Neural progenitor cell (in vitro differentiated cells): ENCODE measurements at regions not wholly inside any gene's neighbourhood (a gene's known extent, or its start where the extent isn't known, plus 50 kb on each side); places are given as distances from the start of the nearest gene placed in this dataset.
"Not testable (repeated sequence)": the region's sequence is repeated elsewhere in the genome, so short reads cannot be mapped to it uniquely, and the experiment has no call there.

Source experiments
- DNase-seq: peaks from one replicate; pipeline ENCODE4 v3.0.0-alpha.2; 2016; ENCODE audit warnings: low spot score
- H2AFZ ChIP-seq: fragments of 200-600 bp; sonication (generic); replicated peaks from 2 replicates; pipeline ENCODE4 v1.6.1; 2016; ENCODE audit warnings: antibody characterized with exemption
- H3F3A ChIP-seq: fragments of 200-600 bp; sonication (generic); 2 replicates; pipeline ENCODE4 v1.6.1; 2016; ENCODE audit warnings: antibody characterized with exemption, low read depth
- H3K27ac ChIP-seq: fragments of 200-600 bp; sonication (generic); 2 replicates; pipeline ENCODE4 v1.5.1; 2016; ENCODE audit warnings: mild to moderate bottlenecking
- H3K27me3 ChIP-seq: fragments of 200-600 bp; sonication (generic); 2 replicates; pipeline ENCODE4 v1.6.1; 2016; ENCODE audit warnings: mild to moderate bottlenecking, moderate library complexity
- H3K36me3 ChIP-seq: fragments of 200-600 bp; sonication (generic); 2 replicates; pipeline ENCODE4 v1.5.1; 2016
- H3K4me1 ChIP-seq: fragments of 200-600 bp; sonication (generic); 2 replicates; pipeline ENCODE4 v1.6.1; 2016; ENCODE audit warnings: mixed run types
- H3K4me2 ChIP-seq: fragments of 200-600 bp; sonication (generic); 2 replicates; pipeline ENCODE4 v1.6.1; 2016
- H3K4me3 ChIP-seq: fragments of 200-600 bp; sonication (generic); 2 replicates; pipeline ENCODE4 v1.5.1; 2016
- H3K79me2 ChIP-seq: fragments of 200-600 bp; sonication (generic); 2 replicates; pipeline ENCODE4 v1.6.1; 2016; ENCODE audit warnings: low read depth
- H3K9ac ChIP-seq: fragments of 200-600 bp; sonication (generic); 2 replicates; pipeline ENCODE4 v1.6.1; 2016
- H3K9me3 ChIP-seq: fragments of 200-600 bp; sonication (generic); 2 replicates; pipeline ENCODE4 v1.5.1; 2016; ENCODE audit warnings: low read depth
- H4K20me1 ChIP-seq: fragments of 200-600 bp; sonication (generic); 2 replicates; pipeline ENCODE4 v1.6.1; 2016; ENCODE audit warnings: low read depth
- H3K27ac Mint-ChIP-seq: 3 replicates; pipeline ENCODE4 v1.8.0; 2021; ENCODE audit warnings: mixed read lengths
- H3K27me3 Mint-ChIP-seq: 2 replicates; pipeline ENCODE4 v1.8.0; 2022; ENCODE audit warnings: low read depth, mild to moderate bottlenecking, inconsistent platforms, moderate library complexity, mixed read lengths; ENCODE audit not compliant: insufficient read depth
- H3K36me3 Mint-ChIP-seq: 3 replicates; pipeline ENCODE4 v1.8.0; 2021; ENCODE audit warnings: mixed read lengths
- H3K4me1 Mint-ChIP-seq: 3 replicates; pipeline ENCODE4 v1.8.0; 2021; ENCODE audit warnings: mixed read lengths
- H3K4me3 Mint-ChIP-seq: 3 replicates; pipeline ENCODE4 v1.8.0; 2021; ENCODE audit warnings: mild to moderate bottlenecking, moderate library complexity, mixed read lengths
- H3K9me3 Mint-ChIP-seq: 3 replicates; pipeline ENCODE4 v1.8.0; 2020; ENCODE audit warnings: mixed read lengths
- EZH2 ChIP-seq: fragments of 200-600 bp; sonication (generic); IDR thresholded peaks from 2 replicates; pipeline ENCODE4 v1.6.1; 2017; ENCODE audit warnings: antibody characterized with exemption, mild to moderate bottlenecking, moderate library complexity
- EZH2phosphoT487 ChIP-seq: fragments of 200-600 bp; sonication (generic); IDR thresholded peaks from 2 replicates; pipeline ENCODE4 v1.6.1; 2017; ENCODE audit warnings: antibody characterized with exemption
- TF ChIP-seq, protein P1 (sequence below): fragments of 200-600 bp; sonication (generic); IDR thresholded peaks from 2 replicates; pipeline ENCODE4 v1.5.1; 2017; ENCODE audit warnings: antibody characterized with exemption, mild to moderate bottlenecking

DNA sequence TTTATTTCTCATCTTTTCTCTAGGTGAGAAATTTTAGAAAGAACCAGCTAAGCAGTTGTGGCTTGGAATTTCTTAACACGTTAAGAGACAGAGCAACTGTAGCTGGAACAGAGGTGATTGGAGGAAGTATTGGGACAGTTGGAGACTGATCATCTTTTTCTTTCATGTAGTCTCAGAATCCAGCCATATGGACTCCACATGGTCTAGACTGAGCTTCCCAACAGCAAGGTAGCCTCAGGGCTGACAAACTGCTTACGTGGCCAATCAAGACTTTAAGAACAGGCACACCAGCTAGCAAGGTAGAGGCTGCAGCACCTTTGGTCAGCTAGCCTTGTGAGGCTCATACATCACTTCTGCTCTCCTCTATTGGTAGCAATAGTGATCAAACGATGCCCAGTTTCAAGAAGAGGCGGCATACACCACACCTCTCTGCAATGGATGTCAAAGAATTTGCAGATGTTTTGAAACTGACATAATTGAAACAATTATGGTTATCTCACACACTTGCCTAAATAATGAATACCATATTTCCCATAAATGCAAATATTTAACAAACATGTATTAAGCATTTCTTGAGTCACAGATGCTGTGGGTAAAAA, 590.5 kb upstream of the SLC35B3 start:
- no peaks in the 10 kb centered on the region for H3K4me1 ChIP-seq
- no peak overlapping the region for H3K4me3 ChIP-seq
- H4K20me1 ChIP-seq = no peaks in the 10 kb centered on the region
- no peak overlapping the region for H3K27ac Mint-ChIP-seq
- peaks cover 2% of the 10 kb centered on the region for H3K27me3 Mint-ChIP-seq
- H3K36me3 ChIP-seq = no peaks in the 10 kb centered on the region
- no peak overlapping the region for H3K4me3 Mint-ChIP-seq
- no peak overlapping the region for H3K9ac ChIP-seq
- H3K27ac ChIP-seq = no peak overlapping the region
- H3K4me1 Mint-ChIP-seq = no peaks in the 10 kb centered on the region
- no peaks in the 10 kb centered on the region for H3F3A ChIP-seq
- H3K4me2 ChIP-seq = no peak overlapping the region
- no peak for DNase-seq
- H3K27me3 ChIP-seq = no peaks in the 10 kb centered on the region
- no peaks in the 10 kb centered on the region for H3K36me3 Mint-ChIP-seq
- H3K9me3 ChIP-seq = no peaks in the 10 kb centered on the region
- no peak overlapping the region for H2AFZ ChIP-seq
- peaks cover 5% of the 10 kb centered on the region for H3K9me3 Mint-ChIP-seq
- TF ChIP-seq EZH2phosphoT487 = no peak
- TF ChIP-seq, protein P1, sequence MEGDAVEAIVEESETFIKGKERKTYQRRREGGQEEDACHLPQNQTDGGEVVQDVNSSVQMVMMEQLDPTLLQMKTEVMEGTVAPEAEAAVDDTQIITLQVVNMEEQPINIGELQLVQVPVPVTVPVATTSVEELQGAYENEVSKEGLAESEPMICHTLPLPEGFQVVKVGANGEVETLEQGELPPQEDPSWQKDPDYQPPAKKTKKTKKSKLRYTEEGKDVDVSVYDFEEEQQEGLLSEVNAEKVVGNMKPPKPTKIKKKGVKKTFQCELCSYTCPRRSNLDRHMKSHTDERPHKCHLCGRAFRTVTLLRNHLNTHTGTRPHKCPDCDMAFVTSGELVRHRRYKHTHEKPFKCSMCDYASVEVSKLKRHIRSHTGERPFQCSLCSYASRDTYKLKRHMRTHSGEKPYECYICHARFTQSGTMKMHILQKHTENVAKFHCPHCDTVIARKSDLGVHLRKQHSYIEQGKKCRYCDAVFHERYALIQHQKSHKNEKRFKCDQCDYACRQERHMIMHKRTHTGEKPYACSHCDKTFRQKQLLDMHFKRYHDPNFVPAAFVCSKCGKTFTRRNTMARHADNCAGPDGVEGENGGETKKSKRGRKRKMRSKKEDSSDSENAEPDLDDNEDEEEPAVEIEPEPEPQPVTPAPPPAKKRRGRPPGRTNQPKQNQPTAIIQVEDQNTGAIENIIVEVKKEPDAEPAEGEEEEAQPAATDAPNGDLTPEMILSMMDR = no peak
- TF ChIP-seq EZH2 = no peak
- H3K79me2 ChIP-seq = no peaks in the 10 kb centered on the region

GRCh38 chr6:9025228-9025627, 589.9 kb upstream of the SLC35B3 start:
- TF ChIP-seq EZH2phosphoT487 (no peak), EZH2 (no peak)
- TF ChIP-seq, protein P1 = no peak
- Histone ChIP-seq H3F3A (no peaks in the 10 kb centered on the region), H3K27me3 (no peaks in the 10 kb centered on the region), H3K9ac (no peak overlapping the region), H3K9me3 (no peaks in the 10 kb centered on the region), H3K4me3 (no peak overlapping the region), H4K20me1 (no peaks in the 10 kb centered on the region), H3K4me2 (no peak overlapping the region), H3K79me2 (no peaks in the 10 kb centered on the region), H3K4me1 (no peaks in the 10 kb centered on the region), H3K36me3 (no peaks in the 10 kb centered on the region), H2AFZ (no peak overlapping the region), H3K27ac (no peak overlapping the region)
- no peak overlapping the region for H3K4me3 Mint-ChIP-seq
- no peak for DNase-seq
- H3K4me1 Mint-ChIP-seq = no peaks in the 10 kb centered on the region
- peaks cover 5% of the 10 kb centered on the region for H3K9me3 Mint-ChIP-seq
- H3K36me3 Mint-ChIP-seq = no peaks in the 10 kb centered on the region
- no peaks in the 10 kb centered on the region for H3K27me3 Mint-ChIP-seq
- H3K27ac Mint-ChIP-seq = no peak overlapping the region

DNA sequence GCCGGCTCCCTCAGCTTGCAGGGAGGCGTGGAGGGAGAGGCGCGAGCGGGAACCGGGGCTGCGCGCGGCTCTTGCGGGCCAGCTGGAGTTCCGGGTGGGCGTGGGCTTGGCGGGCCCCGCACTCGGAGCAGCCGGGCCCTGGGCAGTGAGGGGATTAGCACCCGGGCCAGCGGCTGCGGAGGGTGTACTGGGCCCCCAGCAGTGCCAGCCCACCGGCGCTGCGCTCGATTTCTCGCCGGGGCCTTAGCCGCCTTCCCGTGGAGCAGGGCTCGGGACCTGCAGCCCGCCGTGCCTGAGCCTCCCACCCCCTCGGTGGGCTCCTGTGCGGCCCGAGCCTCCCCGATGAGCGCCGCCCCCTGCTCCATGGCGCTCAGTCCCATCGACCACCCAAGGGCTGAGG, 588.9 kb upstream of the SLC35B3 start:
- H3K4me1 ChIP-seq, H3K79me2 ChIP-seq, H3K27me3 ChIP-seq, H3K36me3 Mint-ChIP-seq, H3K27me3 Mint-ChIP-seq, H3K36me3 ChIP-seq, DNase-seq, H2AFZ ChIP-seq, H3F3A ChIP-seq, H3K4me3 ChIP-seq, H3K27ac ChIP-seq, H3K9me3 ChIP-seq, H3K9ac ChIP-seq, H3K4me2 ChIP-seq, H4K20me1 ChIP-seq, H3K9me3 Mint-ChIP-seq, H3K27ac Mint-ChIP-seq, H3K4me1 Mint-ChIP-seq, H3K4me3 Mint-ChIP-seq: not testable (repeated sequence)

GRCh38 chr6:9020001-9020400, 584.7 kb upstream of the SLC35B3 start:
- Mint-ChIP-seq H3K4me3 (no peak overlapping the region), H3K36me3 (no peaks in the 10 kb centered on the region), H3K9me3 (peaks cover 3% of the 10 kb centered on the region), H3K27me3 (no peaks in the 10 kb centered on the region), H3K27ac (no peak overlapping the region), H3K4me1 (no peaks in the 10 kb centered on the region)
- Histone ChIP-seq H3F3A (no peaks in the 10 kb centered on the region), H3K36me3 (no peaks in the 10 kb centered on the region), H2AFZ (no peak overlapping the region), H4K20me1 (no peaks in the 10 kb centered on the region), H3K9me3 (no peaks in the 10 kb centered on the region), H3K9ac (no peak overlapping the region), H3K4me2 (no peak overlapping the region), H3K27ac (no peak overlapping the region), H3K79me2 (no peaks in the 10 kb centered on the region), H3K4me3 (no peak overlapping the region), H3K27me3 (no peaks in the 10 kb centered on the region), H3K4me1 (no peaks in the 10 kb centered on the region)
- DNase-seq = no peak
- TF ChIP-seq, protein P1 = no peak
- TF ChIP-seq EZH2phosphoT487 (no peak), EZH2 (no peak)
